SK-N-SH (cell line): ENCODE measurements at regions not wholly inside any gene's neighbourhood (a gene's known extent, or its start where the extent isn't known, plus 50 kb on each side); places are given as distances from the start of the nearest gene placed in this dataset.

Experiments used
- CTCF ChIA-PET: fragments of 300-600, 350-600 bp; formaldehyde crosslinking; extraction: SDS; loops from one replicate; lab custom pipeline; 2021; lab: Yijun Ruan, JAX
- POLR2A ChIA-PET: fragments of 350-600 bp; sonication (Branson Sonifier 250); formaldehyde crosslinking; extraction: SDS; loops from one replicate; lab custom pipeline; 2020; ENCODE audit warnings: antibody characterized with exemption, inconsistent platforms; lab: Yijun Ruan, JAX
- DNase-seq: peaks from one replicate; pipeline ENCODE4 v3.0.0; 2012
- H2AFZ ChIP-seq: fragments of 200-600 bp; sonication (generic); 2 replicates; pipeline ENCODE4 v1.8.1; 2016; ENCODE audit warnings: antibody characterized with exemption, mild to moderate bottlenecking, low read depth
- H3F3A ChIP-seq: fragments of 200-600 bp; sonication (generic); replicated peaks from 2 replicates; pipeline ENCODE3; 2016; ENCODE audit warnings: antibody characterized with exemption, mild to moderate bottlenecking; ENCODE audit not compliant: insufficient read depth
- H3K27ac ChIP-seq, 2 experiments: fragments of 200-500 bp in 1 of 2; fragments of 200-600 bp in 1 of 2; sonication (Bioruptor generic) in 1 of 2; sonication (generic), shearing (Covaris generic) in 1 of 2; 2 replicates each; pipeline versions ENCODE4 v1.5.1 to v1.6.1; 2014 to 2016; ENCODE audit warnings: low read depth in 2 of 2, inconsistent platforms in 1 of 2, low read length in 1 of 2, mild to moderate bottlenecking in 1 of 2, mixed read lengths in 1 of 2
- H3K27me3 ChIP-seq: fragments of 200-600 bp; sonication (generic), shearing (Covaris generic); 2 replicates; pipeline ENCODE4 v1.6.1; 2016; ENCODE audit warnings: mixed run types; ENCODE audit not compliant: insufficient read depth
- H3K36me3 ChIP-seq, 2 experiments: fragments of 200-500 bp in 1 of 2; fragments of 200-600 bp in 1 of 2; sonication (Bioruptor generic) in 1 of 2; sonication (generic) in 1 of 2; replicated peaks in 1 of 2; 2 replicates each; pipeline versions ENCODE3 to v1.5.1; 2014 to 2016; ENCODE audit warnings: low read length in 1 of 2, mild to moderate bottlenecking in 1 of 2; ENCODE audit not compliant: insufficient read depth in 2 of 2, control insufficient read depth in 1 of 2
- H3K4me1 ChIP-seq, 2 experiments: fragments of 200-500 bp in 1 of 2; fragments of 200-600 bp in 1 of 2; sonication (Bioruptor generic) in 1 of 2; sonication (generic), shearing (Covaris generic) in 1 of 2; 2 replicates each; pipeline versions ENCODE4 v1.5.1 to v1.6.1; 2014 to 2016; ENCODE audit warnings: low read depth in 1 of 2, low read length in 1 of 2, mixed run types in 1 of 2; ENCODE audit not compliant: insufficient read depth in 2 of 2, control insufficient read depth in 1 of 2
- H3K4me2 ChIP-seq: fragments of 200-600 bp; sonication (generic), shearing (Covaris generic); 2 replicates; pipeline ENCODE4 v1.6.1; 2017; ENCODE audit warnings: mixed run types
- H3K4me3 ChIP-seq, 2 experiments: fragments of 200-500 bp in 1 of 2; fragments of 200-600 bp in 1 of 2; sonication (Bioruptor generic) in 1 of 2; sonication (generic), shearing (Covaris generic) in 1 of 2; 2 replicates each; pipeline versions ENCODE4 v1.5.1 to v1.8.1; 2014 to 2016; ENCODE audit warnings: low read depth in 2 of 2, inconsistent platforms in 1 of 2, low read length in 1 of 2, mild to moderate bottlenecking in 1 of 2, mixed read lengths in 1 of 2, moderate library complexity in 1 of 2
- H3K79me2 ChIP-seq: fragments of 200-600 bp; sonication (generic); 2 replicates; pipeline ENCODE4 v1.8.1; 2017; ENCODE audit warnings: mild to moderate bottlenecking; ENCODE audit not compliant: insufficient read depth
- H3K9ac ChIP-seq: fragments of 200-600 bp; sonication (generic); 2 replicates; pipeline ENCODE4 v1.6.1; 2017; ENCODE audit warnings: mixed run types
- H3K9me2 ChIP-seq: fragments of 200-600 bp; sonication (generic); 2 replicates; pipeline ENCODE4 v1.6.1; 2017; ENCODE audit warnings: mixed run types
- H3K9me3 ChIP-seq: fragments of 200-600 bp; sonication (generic); 2 replicates; pipeline ENCODE4 v1.6.1; 2017; ENCODE audit warnings: mixed run types, mild to moderate bottlenecking, moderate library complexity
- H4K20me1 ChIP-seq: fragments of 200-600 bp; sonication (generic); 2 replicates; pipeline ENCODE4 v1.6.1; 2017; ENCODE audit warnings: mild to moderate bottlenecking, mixed run types; ENCODE audit not compliant: insufficient read depth
- CTCF ChIP-seq: fragments of 200-600 bp; sonication (generic); IDR thresholded peaks from 2 replicates; pipeline ENCODE4 v1.6.1; 2017; ENCODE audit warnings: antibody characterized with exemption, mild to moderate bottlenecking, moderate library complexity
- ELF1 ChIP-seq: IDR thresholded peaks from 2 replicates; pipeline ENCODE4 v1.4.0; 2012
- EP300 ChIP-seq, 2 experiments: IDR thresholded peaks; 2 replicates each; pipeline versions ENCODE4 v1.4.0 to v1.6.1; 2012; ENCODE audit warnings: borderline replicate concordance in 1 of 2, low read depth in 1 of 2, low read length in 1 of 2
- EZH2phosphoT487 ChIP-seq: fragments of 200-600 bp; sonication (generic); IDR thresholded peaks from 2 replicates; pipeline ENCODE4 v1.6.1; 2017; ENCODE audit warnings: low read depth, mixed run types, mild to moderate bottlenecking, antibody characterized with exemption, moderate library complexity, borderline replicate concordance
- FOSL2 ChIP-seq: IDR thresholded peaks from 2 replicates; pipeline ENCODE4 v1.4.0; 2012; ENCODE audit warnings: low read depth, mild to moderate bottlenecking, moderate library complexity, borderline replicate concordance
- FOXJ3 ChIP-seq: sonication (generic); formaldehyde crosslinking; IDR thresholded peaks from 2 replicates; pipeline ENCODE4 v1.5.1; 2020; ENCODE audit warnings: mild to moderate bottlenecking, missing genetic modification reagents
- GABPA ChIP-seq: IDR thresholded peaks from 2 replicates; pipeline ENCODE4 v1.4.0; 2012; ENCODE audit warnings: low read depth, mild to moderate bottlenecking
- IRF3 ChIP-seq: fragments of 150-350 bp; IDR thresholded peaks from 2 replicates; pipeline ENCODE4 v1.6.1; 2016; ENCODE audit warnings: mild to moderate bottlenecking, low read depth, low read length
- JUND ChIP-seq: IDR thresholded peaks from 2 replicates; pipeline ENCODE4 v1.4.0; 2012
- MAX ChIP-seq: IDR thresholded peaks from 2 replicates; pipeline ENCODE4 v1.4.0; 2012; ENCODE audit warnings: low read depth
- MEF2A ChIP-seq: IDR thresholded peaks from 2 replicates; pipeline ENCODE4 v1.4.0; 2012; ENCODE audit warnings: low read depth, borderline replicate concordance
- MXI1 ChIP-seq: IDR thresholded peaks from 2 replicates; pipeline ENCODE4 v1.6.1; 2012; ENCODE audit warnings: mild to moderate bottlenecking, low read depth, low read length, improper control_type of control experiment
- RAD21 ChIP-seq: IDR thresholded peaks from 2 replicates; pipeline ENCODE4 v1.6.1; 2012; ENCODE audit warnings: mild to moderate bottlenecking, low read length
- REST ChIP-seq: IDR thresholded peaks from 2 replicates; pipeline ENCODE4 v1.6.1; 2012; ENCODE audit warnings: mild to moderate bottlenecking, low read depth, low read length, moderate library complexity
- RFX5 ChIP-seq: IDR thresholded peaks from 2 replicates; pipeline ENCODE4 v1.6.1; 2012; ENCODE audit warnings: mild to moderate bottlenecking, improper control_type of control experiment, low read length
- RXRA ChIP-seq: IDR thresholded peaks from 2 replicates; pipeline ENCODE4 v1.4.0; 2012; ENCODE audit warnings: low read depth, mild to moderate bottlenecking, borderline replicate concordance
- SMC3 ChIP-seq: IDR thresholded peaks from 2 replicates; pipeline ENCODE4 v1.6.1; 2012; ENCODE audit warnings: low read depth, low read length, improper control_type of control experiment
- TCF12 ChIP-seq: IDR thresholded peaks from 2 replicates; pipeline ENCODE4 v1.4.0; 2012
- TEAD4 ChIP-seq: IDR thresholded peaks from 2 replicates; pipeline ENCODE4 v1.4.0; 2012; ENCODE audit warnings: mild to moderate bottlenecking, borderline replicate concordance; ENCODE audit not compliant: insufficient read depth
- USF2 ChIP-seq: fragments of 150-350 bp; IDR thresholded peaks from 2 replicates; pipeline ENCODE4 v1.6.1; 2017; ENCODE audit warnings: antibody characterized with exemption, low read length, low read depth, borderline replicate concordance
- YY1 ChIP-seq: IDR thresholded peaks from 2 replicates; pipeline ENCODE4 v1.4.0; 2012; ENCODE audit warnings: low read depth, mild to moderate bottlenecking
- WGBS: methylation state at CpG from one replicate; pipeline ENCODE4 v1.1.6; 2017; ENCODE audit warnings: low lambda C conversion rate; 5-methylcytosine and 5-hydroxymethylcytosine counted together

- Histone ChIP-seq H3K9ac (no peak overlapping the region), H3K9me2 (no peaks in the 10 kb centered on the region), H3F3A (peaks cover 6% of the 10 kb centered on the region), H2AFZ (no peak overlapping the region), H3K9me3 (no peaks in the 10 kb centered on the region), H3K27me3 (peaks cover 64% of the 10 kb centered on the region), H3K4me1 (peaks cover 0 to 6% of the 10 kb centered on the region in 2 experiments; a peak in 1 of 4 replicates), H4K20me1 (no peaks in the 10 kb centered on the region), H3K36me3 (no peaks in the 10 kb centered on the region), H3K4me2 (no peak overlapping the region), H3K4me3 (no peak overlapping the region), H3K27ac (no peak overlapping the region), H3K79me2 (no peaks in the 10 kb centered on the region)
- ChIA-PET CTCF (no interaction called here), POLR2A (no interaction called here)
- 0% methylated on average over 1 of the region's 1 CpG for WGBS
- TF ChIP-seq USF2 (no peak), MAX (no peak), SMC3 (no peak), FOXJ3 (CRISPR knock-in tag) (no peak), MEF2A (no peak), IRF3 (no peak), GABPA (no peak), JUND (no peak), RXRA (no peak), TCF12 (no peak), MXI1 (no peak), FOSL2 (no peak), TEAD4 (no peak), ELF1 (no peak), YY1 (no peak)
- DNase-seq: no peak
Observed at GRCh38 chr16:86886651-86887050, 308.3 kb downstream of the FOXL1 start.

- H3K27ac ChIP-seq: no peak overlapping the region
- H2AFZ ChIP-seq: no peak overlapping the region
- H4K20me1 ChIP-seq: no peaks in the 10 kb centered on the region
- H3K4me3 ChIP-seq: no peak overlapping the region
- H3K36me3 ChIP-seq: no peaks in the 10 kb centered on the region
- no peaks in the 10 kb centered on the region for H3K79me2 ChIP-seq
- no peaks in the 10 kb centered on the region for H3K9me3 ChIP-seq
- no peak overlapping the region for H3K9ac ChIP-seq
- H3K9me2 ChIP-seq: no peaks in the 10 kb centered on the region
- H3K4me1 ChIP-seq: peaks cover 0 to 6% of the 10 kb centered on the region in 2 experiments; a peak in 1 of 4 replicates
- peaks cover 64% of the 10 kb centered on the region for H3K27me3 ChIP-seq
- no peak overlapping the region for H3K4me2 ChIP-seq
- peaks cover 6% of the 10 kb centered on the region for H3F3A ChIP-seq
- no peak for DNase-seq
- ChIA-PET CTCF (no interaction called here), POLR2A (no interaction called here)
- WGBS: 9% methylated on average over 7 of the region's 8 CpGs
- no peak for TF ChIP-seq CTCF
- TF ChIP-seq SMC3: no peak
- no peak for TF ChIP-seq USF2
- no peak for TF ChIP-seq TCF12
- TF ChIP-seq EP300 (IDR thresholded peaks at IDR 0.05; ENCODE audit: borderline replicate concordance in 1 of 2, low read depth in 1 of 2, low read length in 1 of 2): no peak
- no peak for TF ChIP-seq GABPA
- no peak for TF ChIP-seq FOXJ3 (CRISPR knock-in tag)
- no peak for TF ChIP-seq RFX5
- no peak for TF ChIP-seq REST
- no peak for TF ChIP-seq EZH2phosphoT487
- no peak for TF ChIP-seq RAD21
Observed at GRCh38 chr16:86887416-86887815, 309.1 kb downstream of the FOXL1 start.
